ENCODE measurements at regions not wholly inside any gene's neighbourhood (a gene's known extent, or its start where the extent isn't known, plus 50 kb on each side); places are given as distances from the start of the nearest gene placed in this dataset.

DNA sequence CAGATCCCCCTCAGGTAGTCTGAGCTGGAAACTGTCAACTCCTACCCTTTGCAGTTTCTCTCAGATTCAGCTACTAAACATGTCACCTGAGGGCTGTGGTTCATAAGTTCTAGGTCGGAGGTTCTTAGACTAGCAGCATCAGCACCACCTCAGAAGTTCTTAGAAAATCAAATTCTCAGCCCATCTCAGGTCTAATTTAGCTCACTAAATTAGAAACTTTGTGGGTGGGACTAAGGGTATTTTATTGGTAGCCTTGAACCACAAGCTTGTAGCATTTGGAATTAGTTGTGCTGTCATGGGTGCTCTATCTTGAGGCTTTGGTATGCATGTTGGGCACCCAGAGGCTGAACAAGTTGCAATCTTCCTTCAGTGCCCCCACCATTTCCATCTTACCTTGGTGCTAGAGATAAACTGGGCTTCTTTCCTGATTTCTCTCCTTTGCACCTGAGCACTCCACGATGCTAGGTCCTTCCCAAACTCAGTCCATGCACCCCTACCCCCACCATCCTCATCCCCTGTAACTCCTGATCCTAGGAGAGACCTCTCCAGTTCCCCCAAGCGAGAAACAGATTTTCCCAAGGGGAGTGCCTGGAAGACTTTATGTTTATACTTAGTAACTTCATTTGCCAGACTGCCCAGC lies 54.2 kb downstream of the S1PR1 start:
- TF ChIP-seq CTCF (IDR thresholded peaks at IDR 0.05; ENCODE audit: low read depth, low read length) = no peak
- H3K4me3 ChIP-seq (ENCODE audit: low read depth, low read length) = no peak overlapping the region

DNA sequence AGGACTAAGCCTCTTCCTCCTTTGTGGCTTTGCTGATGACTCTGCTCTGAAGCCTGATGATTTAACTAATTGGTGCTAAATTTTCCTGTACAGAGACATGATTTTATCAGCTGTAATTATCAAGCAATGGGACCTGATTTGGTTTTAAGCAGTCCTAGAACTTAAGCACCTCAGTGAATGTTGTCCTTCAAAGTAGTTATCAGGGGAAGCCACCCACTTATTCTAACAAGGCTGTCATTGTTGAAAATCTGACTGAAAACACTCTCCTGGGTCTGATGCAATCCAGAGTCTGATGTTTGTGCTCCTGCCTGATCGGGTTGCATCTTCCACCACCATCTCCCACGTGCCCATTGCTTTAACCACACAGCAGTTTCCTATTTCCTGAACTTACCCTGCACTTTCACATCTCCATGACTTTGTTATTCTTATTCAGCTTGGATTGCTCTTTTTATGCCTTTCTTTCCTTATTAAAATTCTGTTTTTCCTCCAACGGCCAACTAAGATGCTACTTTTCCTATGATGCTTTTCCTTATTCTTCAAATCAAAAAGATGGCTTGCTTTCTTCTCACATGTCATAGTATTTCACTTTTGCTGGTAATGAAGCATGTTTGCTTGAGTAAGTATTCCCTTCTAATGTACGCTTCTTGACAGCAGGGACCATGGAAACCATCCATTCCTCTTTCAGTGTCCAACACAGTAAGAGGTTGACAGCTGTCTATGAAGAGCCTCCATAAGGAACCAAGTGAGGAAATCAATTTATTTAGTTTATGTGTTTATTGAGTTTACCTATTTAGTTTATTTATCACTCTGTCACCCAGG lies 55.0 kb downstream of the S1PR1 start:
- H3K4me3 ChIP-seq (ENCODE audit: low read depth, low read length) = no peak overlapping the region
- no peak for TF ChIP-seq CTCF (IDR thresholded peaks at IDR 0.05; ENCODE audit: low read depth, low read length)

DNA sequence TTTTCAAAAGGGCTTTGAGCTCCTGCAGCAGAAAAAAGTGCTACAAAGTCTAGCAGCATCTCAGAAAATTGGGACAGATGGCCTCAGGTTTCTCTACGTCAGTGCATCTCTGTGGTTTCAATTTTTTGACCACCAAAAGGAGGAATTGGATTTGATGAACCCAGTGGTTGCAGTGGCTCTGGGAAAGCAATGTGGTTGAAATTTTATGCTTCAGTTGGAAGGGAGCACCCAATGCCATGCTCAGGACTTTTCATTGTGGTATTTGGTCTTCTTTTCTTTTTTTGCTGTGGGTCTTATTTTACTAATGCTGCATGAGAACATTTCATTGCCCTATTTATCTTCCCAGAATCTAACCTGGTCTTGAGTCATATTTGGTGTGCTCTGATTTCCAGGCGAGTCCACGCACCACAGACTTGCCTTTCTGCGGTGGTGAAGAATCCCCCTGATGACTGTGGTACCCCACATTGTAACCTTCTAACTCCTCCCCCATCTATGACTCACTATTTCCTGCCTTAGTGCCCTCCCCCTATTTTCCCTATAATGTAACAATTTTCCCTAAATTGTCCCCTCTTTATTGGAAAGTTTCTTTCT lies 56.7 kb downstream of the S1PR1 start:
- H3K4me3 ChIP-seq (ENCODE audit: low read depth, low read length) = no peak overlapping the region
- no peak for TF ChIP-seq CTCF (IDR thresholded peaks at IDR 0.05; ENCODE audit: low read depth, low read length)

DNA sequence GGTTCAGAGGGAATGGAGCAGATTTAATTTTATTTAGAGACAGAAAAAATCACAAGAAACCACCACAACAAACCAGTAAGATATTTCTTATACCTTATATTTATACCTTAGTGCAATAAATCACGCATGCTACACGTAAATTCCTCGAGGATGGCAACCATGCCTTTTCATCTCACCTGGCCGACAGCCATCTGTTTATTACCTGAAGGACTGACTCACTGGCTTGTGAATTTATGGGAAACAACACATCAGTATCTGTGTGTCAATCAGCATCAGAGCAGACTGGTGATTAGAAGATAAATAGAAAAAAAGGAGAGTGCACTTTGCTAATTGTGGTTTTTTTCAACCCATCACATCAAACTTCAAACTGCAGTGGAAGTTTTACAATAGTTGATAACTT lies 58.4 kb downstream of the S1PR1 start:
- no peak overlapping the region for H3K4me3 ChIP-seq (ENCODE audit: low read depth, low read length)
- TF ChIP-seq CTCF (IDR thresholded peaks at IDR 0.05; ENCODE audit: low read depth, low read length) = no peak

DNA sequence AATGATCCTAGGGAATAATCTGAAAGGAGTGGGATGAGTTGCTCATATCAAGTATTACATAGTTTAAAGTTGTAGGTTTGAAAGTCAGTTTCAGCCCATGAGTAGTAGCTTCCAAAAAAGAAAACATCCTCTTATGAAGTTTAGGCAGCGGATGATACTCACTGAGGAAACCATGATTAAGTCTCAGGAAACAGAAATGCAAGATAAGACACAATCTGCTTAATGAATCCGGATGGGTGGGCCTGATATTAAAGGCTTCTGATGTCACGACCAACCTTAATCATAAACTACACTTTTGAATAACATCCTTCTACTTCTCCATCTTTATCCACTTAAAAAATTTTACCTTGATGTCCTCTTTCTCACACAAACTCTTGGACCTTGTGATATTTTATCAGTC lies 61.8 kb downstream of the S1PR1 start:
- TF ChIP-seq CTCF (IDR thresholded peaks at IDR 0.05; ENCODE audit: low read depth, low read length) = no peak
- no peak overlapping the region for H3K4me3 ChIP-seq (ENCODE audit: low read depth, low read length)

GRCh38 chr1:101299141-101299540 lies 62.3 kb downstream of the S1PR1 start:
- TF ChIP-seq CTCF (IDR thresholded peaks at IDR 0.05; ENCODE audit: low read depth, low read length) = no peak
- no peak overlapping the region for H3K4me3 ChIP-seq (ENCODE audit: low read depth, low read length)

DNA sequence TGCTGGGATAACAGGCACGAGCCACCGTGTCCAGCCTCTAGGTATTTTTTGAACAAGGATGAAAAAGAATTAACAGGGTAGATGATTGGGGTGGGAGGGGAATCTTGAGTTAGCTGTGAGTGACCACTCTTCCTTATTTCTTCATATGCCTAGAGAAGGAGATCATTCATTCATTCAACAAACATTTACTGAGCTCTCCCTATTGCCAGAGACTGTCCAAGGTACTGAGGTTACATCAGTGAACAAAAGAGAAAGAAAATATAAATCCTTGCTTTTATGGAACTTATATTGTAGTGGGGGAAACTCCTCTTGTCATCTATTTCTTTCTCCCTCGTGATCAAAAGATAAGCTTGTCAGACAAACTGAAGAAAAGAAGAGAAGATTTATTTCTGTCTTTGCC lies 62.9 kb downstream of the S1PR1 start:
- no peak overlapping the region for H3K4me3 ChIP-seq (ENCODE audit: low read depth, low read length)
- TF ChIP-seq CTCF (IDR thresholded peaks at IDR 0.05; ENCODE audit: low read depth, low read length) = no peak

All from WI38 (cell line).